ENCODE measurements at regions not wholly inside any gene's neighbourhood (a gene's known extent, or its start where the extent isn't known, plus 50 kb on each side); places are given as distances from the start of the nearest gene placed in this dataset.
A peak's percentile ranks its signal among the peaks of the same experiment; 100 is the strongest.

GRCh38 chr5:88666761-88667495 lies 216.1 kb downstream of the MEF2C start:
- ATAC-seq, result peak; percentile 38
- ChIA-PET POLR2A (interaction anchor here (0.6 kb wide), 1 partner anchor 8 kb away, joined by 4 read pairs; no protein-coding TSS in a partner anchor), CTCF (interaction anchor here (1.0 to 2.1 kb wide), 5 partner anchors 13 to 886 kb away, joined by 3 to 9 read pairs (median 5); no protein-coding TSS in a partner anchor)
- TF ChIP-seq, protein P1, sequence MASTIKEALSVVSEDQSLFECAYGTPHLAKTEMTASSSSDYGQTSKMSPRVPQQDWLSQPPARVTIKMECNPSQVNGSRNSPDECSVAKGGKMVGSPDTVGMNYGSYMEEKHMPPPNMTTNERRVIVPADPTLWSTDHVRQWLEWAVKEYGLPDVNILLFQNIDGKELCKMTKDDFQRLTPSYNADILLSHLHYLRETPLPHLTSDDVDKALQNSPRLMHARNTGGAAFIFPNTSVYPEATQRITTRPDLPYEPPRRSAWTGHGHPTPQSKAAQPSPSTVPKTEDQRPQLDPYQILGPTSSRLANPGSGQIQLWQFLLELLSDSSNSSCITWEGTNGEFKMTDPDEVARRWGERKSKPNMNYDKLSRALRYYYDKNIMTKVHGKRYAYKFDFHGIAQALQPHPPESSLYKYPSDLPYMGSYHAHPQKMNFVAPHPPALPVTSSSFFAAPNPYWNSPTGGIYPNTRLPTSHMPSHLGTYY (CRISPR knock-in tag; IDR thresholded peaks at IDR 0.05), result no peak
- no peak for TF ChIP-seq ZNF138 (CRISPR knock-in tag; conservative IDR thresholded peaks at IDR 0.05)
- TF ChIP-seq, protein P2, sequence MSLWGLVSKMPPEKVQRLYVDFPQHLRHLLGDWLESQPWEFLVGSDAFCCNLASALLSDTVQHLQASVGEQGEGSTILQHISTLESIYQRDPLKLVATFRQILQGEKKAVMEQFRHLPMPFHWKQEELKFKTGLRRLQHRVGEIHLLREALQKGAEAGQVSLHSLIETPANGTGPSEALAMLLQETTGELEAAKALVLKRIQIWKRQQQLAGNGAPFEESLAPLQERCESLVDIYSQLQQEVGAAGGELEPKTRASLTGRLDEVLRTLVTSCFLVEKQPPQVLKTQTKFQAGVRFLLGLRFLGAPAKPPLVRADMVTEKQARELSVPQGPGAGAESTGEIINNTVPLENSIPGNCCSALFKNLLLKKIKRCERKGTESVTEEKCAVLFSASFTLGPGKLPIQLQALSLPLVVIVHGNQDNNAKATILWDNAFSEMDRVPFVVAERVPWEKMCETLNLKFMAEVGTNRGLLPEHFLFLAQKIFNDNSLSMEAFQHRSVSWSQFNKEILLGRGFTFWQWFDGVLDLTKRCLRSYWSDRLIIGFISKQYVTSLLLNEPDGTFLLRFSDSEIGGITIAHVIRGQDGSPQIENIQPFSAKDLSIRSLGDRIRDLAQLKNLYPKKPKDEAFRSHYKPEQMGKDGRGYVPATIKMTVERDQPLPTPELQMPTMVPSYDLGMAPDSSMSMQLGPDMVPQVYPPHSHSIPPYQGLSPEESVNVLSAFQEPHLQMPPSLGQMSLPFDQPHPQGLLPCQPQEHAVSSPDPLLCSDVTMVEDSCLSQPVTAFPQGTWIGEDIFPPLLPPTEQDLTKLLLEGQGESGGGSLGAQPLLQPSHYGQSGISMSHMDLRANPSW (CRISPR knock-in tag; conservative IDR thresholded peaks at IDR 0.05; ENCODE audit: low read depth), result no peak
- TF ChIP-seq ZNF671 (CRISPR knock-in tag; IDR thresholded peaks at IDR 0.05), result no peak
- TF ChIP-seq CBFB (CRISPR knock-in tag; IDR thresholded peaks at IDR 0.05; ENCODE audit: low read depth), result no peak
- TF ChIP-seq, protein P3, sequence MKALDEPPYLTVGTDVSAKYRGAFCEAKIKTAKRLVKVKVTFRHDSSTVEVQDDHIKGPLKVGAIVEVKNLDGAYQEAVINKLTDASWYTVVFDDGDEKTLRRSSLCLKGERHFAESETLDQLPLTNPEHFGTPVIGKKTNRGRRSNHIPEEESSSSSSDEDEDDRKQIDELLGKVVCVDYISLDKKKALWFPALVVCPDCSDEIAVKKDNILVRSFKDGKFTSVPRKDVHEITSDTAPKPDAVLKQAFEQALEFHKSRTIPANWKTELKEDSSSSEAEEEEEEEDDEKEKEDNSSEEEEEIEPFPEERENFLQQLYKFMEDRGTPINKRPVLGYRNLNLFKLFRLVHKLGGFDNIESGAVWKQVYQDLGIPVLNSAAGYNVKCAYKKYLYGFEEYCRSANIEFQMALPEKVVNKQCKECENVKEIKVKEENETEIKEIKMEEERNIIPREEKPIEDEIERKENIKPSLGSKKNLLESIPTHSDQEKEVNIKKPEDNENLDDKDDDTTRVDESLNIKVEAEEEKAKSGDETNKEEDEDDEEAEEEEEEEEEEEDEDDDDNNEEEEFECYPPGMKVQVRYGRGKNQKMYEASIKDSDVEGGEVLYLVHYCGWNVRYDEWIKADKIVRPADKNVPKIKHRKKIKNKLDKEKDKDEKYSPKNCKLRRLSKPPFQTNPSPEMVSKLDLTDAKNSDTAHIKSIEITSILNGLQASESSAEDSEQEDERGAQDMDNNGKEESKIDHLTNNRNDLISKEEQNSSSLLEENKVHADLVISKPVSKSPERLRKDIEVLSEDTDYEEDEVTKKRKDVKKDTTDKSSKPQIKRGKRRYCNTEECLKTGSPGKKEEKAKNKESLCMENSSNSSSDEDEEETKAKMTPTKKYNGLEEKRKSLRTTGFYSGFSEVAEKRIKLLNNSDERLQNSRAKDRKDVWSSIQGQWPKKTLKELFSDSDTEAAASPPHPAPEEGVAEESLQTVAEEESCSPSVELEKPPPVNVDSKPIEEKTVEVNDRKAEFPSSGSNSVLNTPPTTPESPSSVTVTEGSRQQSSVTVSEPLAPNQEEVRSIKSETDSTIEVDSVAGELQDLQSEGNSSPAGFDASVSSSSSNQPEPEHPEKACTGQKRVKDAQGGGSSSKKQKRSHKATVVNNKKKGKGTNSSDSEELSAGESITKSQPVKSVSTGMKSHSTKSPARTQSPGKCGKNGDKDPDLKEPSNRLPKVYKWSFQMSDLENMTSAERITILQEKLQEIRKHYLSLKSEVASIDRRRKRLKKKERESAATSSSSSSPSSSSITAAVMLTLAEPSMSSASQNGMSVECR (CRISPR knock-in tag; IDR thresholded peaks at IDR 0.05; ENCODE audit: borderline replicate concordance), result no peak
- no peak for TF ChIP-seq SOX15 (CRISPR knock-in tag; IDR thresholded peaks at IDR 0.05)
- no peak for TF ChIP-seq MXD4 (CRISPR knock-in tag; IDR thresholded peaks at IDR 0.05; ENCODE audit: borderline replicate concordance)
- TF ChIP-seq NR1H2 (CRISPR knock-in tag; IDR thresholded peaks at IDR 0.05), result no peak
- peak overlapping the region; percentile 94 for H3K27ac Mint-ChIP-seq
- H3K27me3 Mint-ChIP-seq (ENCODE audit: low read depth), result peaks cover 98% of the 10 kb centered on the region
- H3K4me1 Mint-ChIP-seq, result peaks cover 84% of the 10 kb centered on the region
- H3K9me3 Mint-ChIP-seq, result no peaks in the 10 kb centered on the region
- no peak for DNase-seq (ENCODE audit: low spot score)
- peak overlapping the region; percentile 62 for H3K4me3 Mint-ChIP-seq
- H3K36me3 Mint-ChIP-seq, result no peaks in the 10 kb centered on the region

- H3K4me3 Mint-ChIP-seq, result peak overlapping the region; percentile 62
- H3K27ac Mint-ChIP-seq, result no peak overlapping the region; the same call in 1 of the 2 replicates
- peaks cover 96% of the 10 kb centered on the region for H3K27me3 Mint-ChIP-seq (ENCODE audit: low read depth)
- ATAC-seq, result no peak
- H3K36me3 Mint-ChIP-seq, result no peaks in the 10 kb centered on the region
- CTCF ChIA-PET, result interaction anchor here (0.6 to 2.1 kb wide), 4 partner anchors 18 to 885 kb away, joined by 3 to 7 read pairs (median 4); no protein-coding TSS in a partner anchor
- POLR2A ChIA-PET, result interaction anchor here (0.6 kb wide), 1 partner anchor 9 kb away, joined by 4 read pairs; no protein-coding TSS in a partner anchor
- H3K4me1 Mint-ChIP-seq, result peaks cover 81% of the 10 kb centered on the region
- DNase-seq (ENCODE audit: low spot score), result peak; percentile 61
- no peaks in the 10 kb centered on the region for H3K9me3 Mint-ChIP-seq
- TF ChIP-seq NR2C2 (CRISPR knock-in tag; IDR thresholded peaks at IDR 0.05) (no peak), E2F5 (CRISPR knock-in tag; IDR thresholded peaks at IDR 0.05) (no peak), ZNF416 (CRISPR knock-in tag; IDR thresholded peaks at IDR 0.05) (no peak), SOX15 (CRISPR knock-in tag; IDR thresholded peaks at IDR 0.05) (no peak), RELA (CRISPR knock-in tag; IDR thresholded peaks at IDR 0.05; ENCODE audit: borderline replicate concordance) (no peak), ZNF138 (CRISPR knock-in tag; conservative IDR thresholded peaks at IDR 0.05) (no peak), TCF7 (CRISPR knock-in tag; IDR thresholded peaks at IDR 0.05; ENCODE audit: low read depth) (no peak), MLX (CRISPR knock-in tag; IDR thresholded peaks at IDR 0.05) (no peak)
- TF ChIP-seq, protein P1 (CRISPR knock-in tag; IDR thresholded peaks at IDR 0.05), result no peak
- TF ChIP-seq, protein P4, sequence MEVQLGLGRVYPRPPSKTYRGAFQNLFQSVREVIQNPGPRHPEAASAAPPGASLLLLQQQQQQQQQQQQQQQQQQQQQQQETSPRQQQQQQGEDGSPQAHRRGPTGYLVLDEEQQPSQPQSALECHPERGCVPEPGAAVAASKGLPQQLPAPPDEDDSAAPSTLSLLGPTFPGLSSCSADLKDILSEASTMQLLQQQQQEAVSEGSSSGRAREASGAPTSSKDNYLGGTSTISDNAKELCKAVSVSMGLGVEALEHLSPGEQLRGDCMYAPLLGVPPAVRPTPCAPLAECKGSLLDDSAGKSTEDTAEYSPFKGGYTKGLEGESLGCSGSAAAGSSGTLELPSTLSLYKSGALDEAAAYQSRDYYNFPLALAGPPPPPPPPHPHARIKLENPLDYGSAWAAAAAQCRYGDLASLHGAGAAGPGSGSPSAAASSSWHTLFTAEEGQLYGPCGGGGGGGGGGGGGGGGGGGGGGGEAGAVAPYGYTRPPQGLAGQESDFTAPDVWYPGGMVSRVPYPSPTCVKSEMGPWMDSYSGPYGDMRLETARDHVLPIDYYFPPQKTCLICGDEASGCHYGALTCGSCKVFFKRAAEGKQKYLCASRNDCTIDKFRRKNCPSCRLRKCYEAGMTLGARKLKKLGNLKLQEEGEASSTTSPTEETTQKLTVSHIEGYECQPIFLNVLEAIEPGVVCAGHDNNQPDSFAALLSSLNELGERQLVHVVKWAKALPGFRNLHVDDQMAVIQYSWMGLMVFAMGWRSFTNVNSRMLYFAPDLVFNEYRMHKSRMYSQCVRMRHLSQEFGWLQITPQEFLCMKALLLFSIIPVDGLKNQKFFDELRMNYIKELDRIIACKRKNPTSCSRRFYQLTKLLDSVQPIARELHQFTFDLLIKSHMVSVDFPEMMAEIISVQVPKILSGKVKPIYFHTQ (CRISPR knock-in tag; IDR thresholded peaks at IDR 0.05), result no peak
- TF ChIP-seq, protein P5, sequence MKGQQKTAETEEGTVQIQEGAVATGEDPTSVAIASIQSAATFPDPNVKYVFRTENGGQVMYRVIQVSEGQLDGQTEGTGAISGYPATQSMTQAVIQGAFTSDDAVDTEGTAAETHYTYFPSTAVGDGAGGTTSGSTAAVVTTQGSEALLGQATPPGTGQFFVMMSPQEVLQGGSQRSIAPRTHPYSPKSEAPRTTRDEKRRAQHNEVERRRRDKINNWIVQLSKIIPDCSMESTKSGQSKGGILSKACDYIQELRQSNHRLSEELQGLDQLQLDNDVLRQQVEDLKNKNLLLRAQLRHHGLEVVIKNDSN (CRISPR knock-in tag; IDR thresholded peaks at IDR 0.05), result no peak
Observed at GRCh38 chr5:88665750-88666215, 217.2 kb downstream of the MEF2C start.
